HL-60 (cell line): ENCODE measurements at regions not wholly inside any gene's neighbourhood (a gene's known extent, or its start where the extent isn't known, plus 50 kb on each side); places are given as distances from the start of the nearest gene placed in this dataset.

Experiments
- DNase-seq, 2 experiments: peaks; one replicate each; pipeline ENCODE4 v3.0.0-alpha.2; 2010 to 2020; ENCODE audit warnings: low read depth in 1 of 2, low spot score in 1 of 2
- H3K27ac ChIP-seq: fragments of 250-450 bp; sonication (Bioruptor Pico); replicated peaks from 2 replicates; pipeline ENCODE4 v1.5.1; 2020; ENCODE audit warnings: mild to moderate bottlenecking, moderate library complexity
- H3K27me3 ChIP-seq: fragments of 250-450 bp; sonication (Bioruptor Pico); 2 replicates; pipeline ENCODE4 v1.5.1; 2021; ENCODE audit warnings: mild to moderate bottlenecking, moderate library complexity; ENCODE audit not compliant: insufficient read depth, poor library complexity, severe bottlenecking
- H3K4me3 ChIP-seq: replicated peaks from 2 replicates; pipeline ENCODE4 v1.5.1; 2011; ENCODE audit warnings: mild to moderate bottlenecking, control low read depth, low read length; ENCODE audit not compliant: insufficient read depth
- GABPA ChIP-seq: IDR thresholded peaks from 2 replicates; pipeline ENCODE4 v1.6.1; 2012; ENCODE audit warnings: low read depth
- POLR2AphosphoS5 ChIP-seq: IDR thresholded peaks from 2 replicates; pipeline ENCODE4 v1.6.1; 2012; ENCODE audit warnings: low read depth
- SPI1 ChIP-seq: IDR thresholded peaks from 2 replicates; pipeline ENCODE4 v1.6.1; 2012; ENCODE audit warnings: low read depth, mild to moderate bottlenecking, borderline replicate concordance
- TF ChIP-seq, protein P1 (sequence below): IDR thresholded peaks from one replicate; pipeline ENCODE4 v1.5.1; 2011; ENCODE audit warnings: low read length, control low read depth, inconsistent platforms; ENCODE audit not compliant: insufficient read depth
- TF ChIP-seq, protein P2 (sequence below): IDR thresholded peaks from 2 replicates; pipeline ENCODE4 v1.6.1; 2012; ENCODE audit warnings: low read depth; ENCODE audit not compliant: insufficient replicate concordance

DNA sequence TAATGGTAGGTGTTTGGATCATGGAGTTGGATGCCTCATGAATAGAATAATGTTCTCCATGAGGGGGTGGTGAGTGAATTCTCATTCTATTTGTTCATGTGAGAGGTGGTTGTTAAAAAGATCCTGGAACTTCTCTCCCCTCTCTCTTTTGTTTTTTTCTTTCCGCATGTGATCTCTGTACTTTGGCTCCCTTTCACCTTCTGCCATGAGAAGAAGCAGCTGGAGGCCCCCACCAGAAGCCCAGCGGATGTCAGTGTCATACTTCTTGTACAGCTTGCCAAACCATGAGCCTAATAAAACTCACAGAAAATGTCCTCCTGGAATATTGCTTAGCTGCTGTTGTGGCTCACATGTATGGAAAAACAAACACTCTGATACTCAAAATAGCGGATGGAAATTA is 1212.3 kb upstream of the NCAM2 start:
- DNase-seq, result no peak
- TF ChIP-seq, protein P1, sequence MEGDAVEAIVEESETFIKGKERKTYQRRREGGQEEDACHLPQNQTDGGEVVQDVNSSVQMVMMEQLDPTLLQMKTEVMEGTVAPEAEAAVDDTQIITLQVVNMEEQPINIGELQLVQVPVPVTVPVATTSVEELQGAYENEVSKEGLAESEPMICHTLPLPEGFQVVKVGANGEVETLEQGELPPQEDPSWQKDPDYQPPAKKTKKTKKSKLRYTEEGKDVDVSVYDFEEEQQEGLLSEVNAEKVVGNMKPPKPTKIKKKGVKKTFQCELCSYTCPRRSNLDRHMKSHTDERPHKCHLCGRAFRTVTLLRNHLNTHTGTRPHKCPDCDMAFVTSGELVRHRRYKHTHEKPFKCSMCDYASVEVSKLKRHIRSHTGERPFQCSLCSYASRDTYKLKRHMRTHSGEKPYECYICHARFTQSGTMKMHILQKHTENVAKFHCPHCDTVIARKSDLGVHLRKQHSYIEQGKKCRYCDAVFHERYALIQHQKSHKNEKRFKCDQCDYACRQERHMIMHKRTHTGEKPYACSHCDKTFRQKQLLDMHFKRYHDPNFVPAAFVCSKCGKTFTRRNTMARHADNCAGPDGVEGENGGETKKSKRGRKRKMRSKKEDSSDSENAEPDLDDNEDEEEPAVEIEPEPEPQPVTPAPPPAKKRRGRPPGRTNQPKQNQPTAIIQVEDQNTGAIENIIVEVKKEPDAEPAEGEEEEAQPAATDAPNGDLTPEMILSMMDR, result no peak
- TF ChIP-seq GABPA (no peak), POLR2AphosphoS5 (no peak), SPI1 (no peak)
- TF ChIP-seq, protein P2, sequence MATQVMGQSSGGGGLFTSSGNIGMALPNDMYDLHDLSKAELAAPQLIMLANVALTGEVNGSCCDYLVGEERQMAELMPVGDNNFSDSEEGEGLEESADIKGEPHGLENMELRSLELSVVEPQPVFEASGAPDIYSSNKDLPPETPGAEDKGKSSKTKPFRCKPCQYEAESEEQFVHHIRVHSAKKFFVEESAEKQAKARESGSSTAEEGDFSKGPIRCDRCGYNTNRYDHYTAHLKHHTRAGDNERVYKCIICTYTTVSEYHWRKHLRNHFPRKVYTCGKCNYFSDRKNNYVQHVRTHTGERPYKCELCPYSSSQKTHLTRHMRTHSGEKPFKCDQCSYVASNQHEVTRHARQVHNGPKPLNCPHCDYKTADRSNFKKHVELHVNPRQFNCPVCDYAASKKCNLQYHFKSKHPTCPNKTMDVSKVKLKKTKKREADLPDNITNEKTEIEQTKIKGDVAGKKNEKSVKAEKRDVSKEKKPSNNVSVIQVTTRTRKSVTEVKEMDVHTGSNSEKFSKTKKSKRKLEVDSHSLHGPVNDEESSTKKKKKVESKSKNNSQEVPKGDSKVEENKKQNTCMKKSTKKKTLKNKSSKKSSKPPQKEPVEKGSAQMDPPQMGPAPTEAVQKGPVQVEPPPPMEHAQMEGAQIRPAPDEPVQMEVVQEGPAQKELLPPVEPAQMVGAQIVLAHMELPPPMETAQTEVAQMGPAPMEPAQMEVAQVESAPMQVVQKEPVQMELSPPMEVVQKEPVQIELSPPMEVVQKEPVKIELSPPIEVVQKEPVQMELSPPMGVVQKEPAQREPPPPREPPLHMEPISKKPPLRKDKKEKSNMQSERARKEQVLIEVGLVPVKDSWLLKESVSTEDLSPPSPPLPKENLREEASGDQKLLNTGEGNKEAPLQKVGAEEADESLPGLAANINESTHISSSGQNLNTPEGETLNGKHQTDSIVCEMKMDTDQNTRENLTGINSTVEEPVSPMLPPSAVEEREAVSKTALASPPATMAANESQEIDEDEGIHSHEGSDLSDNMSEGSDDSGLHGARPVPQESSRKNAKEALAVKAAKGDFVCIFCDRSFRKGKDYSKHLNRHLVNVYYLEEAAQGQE, result no peak
- Histone ChIP-seq H3K4me3 (no peak overlapping the region), H3K27me3 (no peaks in the 10 kb centered on the region), H3K27ac (no peak overlapping the region)

GRCh38 chr21:19792004-19792403 is 1206.2 kb upstream of the NCAM2 start:
- TF ChIP-seq, protein P2, result no peak
- TF ChIP-seq SPI1 (no peak), POLR2AphosphoS5 (no peak), GABPA (no peak)
- TF ChIP-seq, protein P1, result no peak
- no peaks in the 10 kb centered on the region for H3K27me3 ChIP-seq
- H3K27ac ChIP-seq, result no peak overlapping the region
- DNase-seq, result no peak
- no peak overlapping the region for H3K4me3 ChIP-seq

DNA sequence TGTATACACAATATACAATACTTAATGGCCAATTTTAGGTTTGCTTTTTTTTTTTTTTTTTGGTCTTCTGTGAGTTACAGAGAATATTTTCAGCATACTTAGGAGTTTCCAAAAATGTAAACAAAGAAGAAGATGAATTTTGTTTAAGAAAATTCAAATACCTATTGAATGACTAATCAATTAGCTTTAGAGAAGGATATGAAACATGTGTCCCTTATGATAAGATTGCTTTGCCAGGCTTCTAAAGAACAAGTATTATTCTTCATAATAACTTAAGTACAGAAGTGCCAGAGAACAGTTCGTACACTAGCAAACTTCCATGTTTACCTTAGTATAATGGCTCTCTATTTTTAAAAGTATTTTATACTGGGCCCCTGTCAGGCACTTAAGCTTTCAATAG is 1191.0 kb upstream of the NCAM2 start:
- TF ChIP-seq, protein P2, result no peak
- TF ChIP-seq SPI1, result no peak
- TF ChIP-seq, protein P1, result no peak
- no peak for TF ChIP-seq POLR2AphosphoS5
- Histone ChIP-seq H3K4me3 (no peak overlapping the region), H3K27me3 (no peaks in the 10 kb centered on the region), H3K27ac (no peak overlapping the region)
- DNase-seq, result no peak
